ENCODE measurements at regions not wholly inside any gene's neighbourhood (a gene's known extent, or its start where the extent isn't known, plus 50 kb on each side); places are given as distances from the start of the nearest gene placed in this dataset.
"Not testable (repeated sequence)": the region's sequence is repeated elsewhere in the genome, so short reads cannot be mapped to it uniquely, and the experiment has no call there.

DNA sequence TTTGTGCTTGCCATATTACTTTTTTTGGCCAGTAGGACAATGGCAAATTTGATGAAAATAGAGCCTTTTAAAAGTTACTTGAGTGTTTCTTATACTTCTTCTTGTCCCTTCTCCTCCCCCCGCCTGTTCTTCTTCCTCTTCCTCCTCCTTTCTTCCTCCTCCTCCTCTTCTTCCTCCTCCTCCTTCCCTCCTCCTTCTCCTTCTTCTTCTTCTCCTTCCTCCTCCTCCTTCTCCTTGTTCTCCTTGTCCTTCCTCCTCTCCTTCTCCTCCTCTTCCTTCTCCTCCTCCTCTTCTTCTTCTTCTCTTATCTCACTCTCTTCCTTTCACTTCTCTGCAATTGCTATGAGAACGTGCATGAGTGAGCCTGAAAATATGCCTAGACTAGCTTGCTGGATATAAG, 466.2 kb upstream of the NR5A2 start:
- DNase-seq = no peak

DNA sequence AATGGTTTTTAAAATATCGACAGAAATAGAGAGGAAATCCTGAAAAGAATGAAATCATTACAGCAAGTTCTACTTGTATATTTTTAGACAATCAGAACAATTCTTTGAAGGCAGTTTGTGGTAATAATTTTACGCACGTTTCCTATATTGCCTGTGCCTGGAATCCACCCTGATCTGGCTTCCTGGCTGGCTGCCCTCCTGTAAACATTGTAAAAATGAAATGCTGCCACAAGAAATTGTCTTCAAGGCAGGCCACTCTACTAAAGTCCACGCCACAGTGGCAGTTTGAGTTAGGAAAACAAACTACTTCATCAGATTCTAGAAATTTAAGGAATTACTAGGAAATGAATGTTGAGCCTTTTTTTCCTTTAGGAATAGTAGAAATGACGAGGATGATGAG, 454.5 kb upstream of the NR5A2 start:
- DNase-seq = no peak

DNA sequence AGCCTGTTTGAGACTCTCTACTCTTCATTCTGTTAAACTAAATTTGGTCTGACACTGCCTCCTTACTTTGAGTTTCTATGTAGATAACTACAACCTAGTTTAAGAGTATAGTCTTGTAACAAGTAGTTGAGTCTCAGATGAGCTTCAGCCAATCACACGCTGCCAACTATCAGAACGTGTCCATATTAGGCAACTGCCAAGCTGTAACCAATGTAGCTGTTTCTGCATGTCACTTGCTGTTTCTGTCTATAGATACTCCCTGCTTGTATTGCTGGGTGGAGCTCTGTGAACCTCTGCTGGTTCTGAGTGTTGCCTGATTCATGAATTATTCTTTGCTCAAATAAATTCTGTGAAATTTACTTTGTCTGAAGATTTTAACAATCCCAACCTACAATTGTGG, 452.6 kb upstream of the NR5A2 start:
- no peak for DNase-seq

DNA sequence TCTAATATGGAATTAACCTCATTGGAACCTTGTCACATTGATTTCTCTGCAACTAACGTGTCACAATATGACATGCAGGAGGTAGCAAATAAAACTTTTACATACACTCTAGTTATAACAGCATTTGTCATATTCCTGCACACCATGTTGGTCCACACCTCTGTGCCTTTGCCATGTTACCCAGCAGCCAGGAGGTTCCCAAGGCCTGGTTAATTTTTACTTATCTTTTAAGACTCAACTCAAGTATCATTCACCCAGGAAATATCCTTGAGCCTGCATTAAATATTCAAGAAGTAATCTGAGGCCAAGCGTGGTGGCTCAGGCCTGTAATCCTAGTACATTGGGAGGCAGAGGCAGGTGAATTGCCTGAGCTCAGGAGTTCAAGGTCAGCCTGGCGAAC, 447.2 kb upstream of the NR5A2 start:
- no peak for DNase-seq

DNA sequence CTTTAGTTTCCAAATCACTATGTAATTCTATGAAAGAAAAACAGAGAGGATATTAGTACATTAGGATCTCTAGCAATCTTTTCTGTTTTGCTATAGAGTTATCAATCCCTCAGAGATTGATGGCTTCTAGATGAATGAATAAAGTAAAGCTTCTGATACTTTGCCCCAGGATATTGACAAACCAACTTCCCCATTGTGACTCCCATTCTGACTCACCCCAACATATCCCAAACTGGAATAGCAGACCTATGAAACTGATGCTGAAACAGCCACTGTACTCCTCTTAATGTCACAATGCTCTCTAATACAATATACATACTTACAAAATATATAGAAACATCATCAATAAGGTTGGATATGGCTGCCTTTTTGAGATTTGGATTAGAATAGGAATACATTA, 442.1 kb upstream of the NR5A2 start:
- DNase-seq = peak; percentile 21

DNA sequence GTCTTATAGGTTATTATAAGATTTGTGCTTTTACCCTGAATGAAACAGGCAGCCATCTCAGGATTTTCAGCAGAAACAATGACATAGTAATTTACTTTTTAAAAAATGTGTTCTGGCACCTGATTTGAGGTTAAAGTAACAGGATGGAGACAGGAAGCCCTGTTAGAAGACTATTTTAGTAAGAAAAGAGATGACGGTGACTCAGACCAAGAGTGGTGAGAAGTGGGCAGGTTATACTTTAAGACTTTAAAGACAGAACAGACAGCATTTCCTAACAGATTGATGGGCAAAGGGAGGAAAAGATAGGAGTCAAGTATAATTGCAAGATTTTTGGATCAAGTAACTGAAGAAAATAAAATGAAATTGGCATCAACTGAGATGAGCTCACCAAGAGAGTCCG, 436.8 kb upstream of the NR5A2 start:
- no peak for DNase-seq

DNA sequence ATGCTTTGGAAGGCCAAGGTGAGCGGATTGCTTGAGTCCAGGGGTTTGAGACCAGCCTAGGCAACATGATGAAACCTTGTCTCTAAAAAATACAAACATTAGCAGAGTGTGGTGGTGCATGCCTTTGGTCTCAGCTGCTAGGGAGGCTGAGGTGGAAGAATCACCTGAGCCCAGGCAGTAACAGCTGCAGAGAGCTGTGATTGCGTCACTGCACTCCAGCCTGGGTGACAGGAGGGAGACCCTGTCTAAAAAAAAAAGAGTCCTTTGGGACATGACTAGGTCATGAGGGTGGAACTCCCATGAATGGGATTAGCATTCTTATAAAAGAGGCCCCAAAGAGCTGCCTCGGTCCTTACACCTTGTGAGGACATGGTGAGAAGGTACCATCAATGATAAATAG, 436.0 kb upstream of the NR5A2 start:
- DNase-seq = no peak

DNA sequence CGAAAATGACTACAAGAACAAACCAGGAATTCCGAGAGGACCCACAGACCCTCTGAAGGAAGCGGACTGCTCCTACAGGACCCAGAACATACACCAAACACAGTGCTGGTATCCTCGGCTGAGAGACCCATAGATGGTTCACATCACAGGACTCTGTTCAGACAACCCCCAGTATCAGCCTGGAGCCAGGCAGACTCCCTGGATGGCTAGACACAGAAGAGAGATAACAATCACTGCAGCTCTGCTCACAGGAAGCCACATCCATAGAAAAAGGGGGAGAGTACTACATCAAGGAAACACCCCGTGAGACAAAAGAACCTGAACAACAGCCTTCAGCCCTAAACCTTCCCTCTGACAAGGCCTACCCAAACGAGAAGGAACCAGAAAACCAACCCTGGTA, 434.0 kb upstream of the NR5A2 start:
- DNase-seq = no peak

DNA sequence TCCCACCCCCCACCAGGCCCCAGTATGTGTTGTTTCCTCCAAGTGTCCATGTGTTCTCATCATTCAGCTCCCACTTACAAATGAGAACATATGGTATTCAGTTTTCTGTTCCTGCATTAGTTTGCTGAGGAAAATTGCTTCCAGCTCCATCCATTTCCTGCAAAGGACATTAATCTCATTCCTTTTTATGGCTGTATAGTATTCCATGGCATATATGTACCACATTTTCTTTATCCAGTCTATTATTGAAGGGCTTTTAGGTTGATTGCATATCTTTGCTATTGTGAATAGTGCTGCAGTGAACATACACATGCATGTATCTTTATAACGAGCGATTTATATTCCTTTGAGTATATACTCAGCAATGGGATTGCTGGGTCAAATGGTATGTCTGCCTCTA, 431.1 kb upstream of the NR5A2 start:
- DNase-seq = not testable (repeated sequence)

DNA sequence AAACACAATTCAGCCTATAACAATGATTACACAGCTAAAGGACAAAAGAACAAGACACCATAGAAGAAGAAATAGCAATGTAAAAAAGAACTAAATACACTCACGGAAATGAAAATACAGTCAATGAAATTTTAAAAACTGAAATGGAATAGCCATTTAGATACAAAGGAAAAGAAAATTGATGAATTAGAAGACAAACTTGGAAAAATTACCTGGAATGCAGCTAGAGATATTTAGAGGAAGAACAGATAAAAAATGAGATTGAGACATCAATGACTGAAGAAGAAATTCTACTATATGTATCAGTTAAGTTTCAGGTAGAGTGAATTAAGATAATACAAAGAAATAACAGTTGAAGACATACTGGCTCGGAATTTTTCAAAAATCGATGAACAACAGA, 430.4 kb upstream of the NR5A2 start:
- DNase-seq = no peak

DNA sequence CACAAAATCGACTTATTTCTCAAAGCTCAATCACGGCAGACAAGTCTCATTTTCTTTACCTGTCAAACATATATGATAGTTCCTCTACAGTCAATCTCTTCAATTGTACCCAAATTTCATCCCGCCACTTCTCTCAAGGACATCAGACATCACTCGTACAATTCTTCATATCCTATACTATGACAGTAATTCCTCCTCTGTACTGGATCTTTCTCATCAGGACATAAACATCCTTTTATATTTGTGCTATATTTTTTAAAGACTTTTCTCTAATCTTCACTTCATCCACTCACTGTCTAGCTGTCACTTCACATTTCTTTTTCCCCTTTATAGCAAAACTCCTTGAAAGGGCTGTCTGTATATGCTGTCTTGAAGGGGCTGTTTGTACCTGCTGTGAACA, 419.1 kb upstream of the NR5A2 start:
- DNase-seq = no peak

DNA sequence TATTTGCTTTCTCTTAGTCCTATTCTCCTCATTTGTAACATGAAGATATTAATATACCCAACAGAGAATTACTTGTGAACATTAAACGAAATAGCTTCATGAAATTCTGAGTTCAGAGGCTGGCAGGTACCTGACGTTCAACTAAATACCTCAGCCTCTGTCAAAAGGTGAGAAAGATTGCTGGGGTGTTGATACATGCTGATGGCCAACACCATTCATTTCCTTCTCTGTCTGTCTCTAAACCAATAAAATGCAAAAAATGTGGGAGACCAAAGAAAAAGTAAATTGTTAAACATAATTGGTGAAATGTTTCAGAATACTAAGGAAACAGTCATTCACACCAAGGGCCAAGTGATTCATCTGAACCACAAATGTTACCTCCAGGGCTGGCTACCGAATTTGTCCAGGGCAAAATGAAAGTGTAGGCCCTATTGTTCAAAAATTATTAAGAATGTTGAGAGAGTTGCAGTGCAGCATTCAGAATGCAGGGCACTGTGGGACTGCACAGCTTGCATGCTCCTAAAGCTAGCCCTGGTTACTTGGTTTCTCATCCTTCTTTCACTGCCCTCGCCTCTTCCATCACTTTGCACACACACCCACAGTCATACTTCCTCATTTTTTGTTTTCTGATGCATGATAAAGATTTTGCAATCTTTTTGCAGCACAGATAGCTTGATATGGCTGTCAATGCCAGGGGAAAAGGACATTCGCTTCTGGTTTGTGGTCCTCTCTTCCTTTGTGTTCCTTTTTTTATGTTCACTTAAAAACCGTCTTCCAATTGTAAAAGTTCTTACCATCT, 414.3 kb upstream of the NR5A2 start:
- peak; percentile 93 for DNase-seq

DNA sequence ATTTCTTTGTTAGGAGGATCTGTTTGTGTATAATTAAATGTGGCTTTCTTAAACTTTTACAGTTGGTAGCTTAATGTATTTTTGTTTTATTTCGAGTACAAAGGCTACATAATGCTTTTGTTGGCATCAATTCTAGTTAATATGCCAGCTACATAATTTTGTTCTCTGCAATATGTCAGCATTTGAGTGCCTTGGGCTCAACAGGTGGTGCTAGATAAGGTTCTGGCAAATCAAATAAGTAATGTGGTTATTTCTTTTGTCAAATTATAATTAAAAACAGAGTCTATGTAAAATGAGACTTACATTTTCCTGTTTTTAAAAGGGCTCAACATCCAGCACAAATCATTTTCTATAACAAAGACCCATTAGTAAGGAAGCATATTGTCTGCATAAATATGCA, 410.6 kb upstream of the NR5A2 start:
- DNase-seq = no peak

DNA sequence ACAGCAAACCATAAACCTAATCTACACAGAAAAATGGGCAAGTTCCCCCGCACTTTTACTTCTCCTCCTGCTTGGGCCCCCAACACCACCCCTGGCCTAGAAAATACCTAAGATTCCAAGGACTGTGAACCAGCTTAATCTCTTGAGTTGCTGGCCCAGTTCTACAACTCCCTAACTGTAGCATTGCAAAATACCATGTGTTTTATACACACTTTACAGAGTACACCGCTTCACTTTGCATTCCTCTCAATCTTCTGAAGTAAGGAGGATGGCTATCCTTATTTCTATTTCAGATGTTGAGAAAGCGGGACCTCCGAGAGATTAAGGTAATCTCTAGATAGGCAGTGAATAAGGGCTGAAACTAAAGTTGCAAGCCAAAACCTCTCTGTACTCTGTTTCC, 408.3 kb upstream of the NR5A2 start:
- DNase-seq = no peak

DNA sequence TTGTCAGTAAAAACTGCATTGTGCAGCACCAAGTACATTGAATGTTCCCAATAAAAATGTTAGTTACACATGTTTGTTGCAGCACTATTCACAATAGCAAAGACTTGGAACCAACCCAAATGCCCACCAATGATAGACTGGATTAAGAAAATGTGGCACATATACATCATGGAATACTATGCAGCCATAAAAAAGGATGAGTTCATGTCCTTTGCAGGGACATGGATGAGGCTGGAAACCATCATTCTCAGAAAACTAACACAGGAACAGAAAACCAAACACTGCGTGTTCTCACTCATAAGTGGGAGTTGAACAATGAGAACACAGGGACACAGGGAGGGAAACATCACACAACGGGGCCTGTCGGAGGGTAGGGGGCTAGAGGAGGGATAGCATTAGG, 401.3 kb upstream of the NR5A2 start:
- not testable (repeated sequence) for DNase-seq

DNA sequence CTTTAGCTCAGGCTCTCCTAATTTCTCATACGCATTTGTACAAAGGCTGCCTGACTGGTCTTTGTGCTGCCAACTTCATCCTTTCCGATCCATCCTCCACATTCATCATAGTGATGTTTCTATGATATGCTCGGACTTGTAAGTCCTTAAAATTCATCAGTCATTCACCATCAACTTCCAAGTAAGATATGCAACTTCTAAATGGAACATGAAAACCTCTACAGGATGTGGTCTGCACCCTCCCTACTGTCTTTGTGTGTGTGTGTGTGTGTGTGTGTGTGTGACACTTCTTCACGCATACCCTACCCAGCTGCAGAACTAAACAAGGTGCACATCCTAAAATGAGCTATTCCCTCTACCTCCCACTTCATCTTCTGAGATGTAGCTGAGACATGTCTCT, 397.9 kb upstream of the NR5A2 start:
- DNase-seq = no peak

DNA sequence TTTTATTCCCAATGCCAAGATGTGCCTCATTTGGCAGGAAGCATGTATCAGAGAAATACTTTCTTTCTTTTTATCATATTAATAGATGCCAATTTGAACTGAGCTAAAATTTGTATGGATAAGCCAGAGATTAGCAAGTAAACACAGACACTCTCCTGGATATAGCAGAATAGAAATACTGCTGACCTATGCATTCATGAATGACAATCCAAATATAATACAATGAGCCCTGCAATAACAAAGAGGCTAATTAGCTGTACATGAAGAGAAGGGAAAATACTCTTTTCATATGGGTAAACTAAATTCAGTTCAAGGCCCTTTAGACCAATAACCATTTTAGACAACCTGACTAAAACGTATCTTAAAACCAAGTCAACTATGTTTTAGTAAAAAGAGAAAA, 388.1 kb upstream of the NR5A2 start:
- DNase-seq = no peak

DNA sequence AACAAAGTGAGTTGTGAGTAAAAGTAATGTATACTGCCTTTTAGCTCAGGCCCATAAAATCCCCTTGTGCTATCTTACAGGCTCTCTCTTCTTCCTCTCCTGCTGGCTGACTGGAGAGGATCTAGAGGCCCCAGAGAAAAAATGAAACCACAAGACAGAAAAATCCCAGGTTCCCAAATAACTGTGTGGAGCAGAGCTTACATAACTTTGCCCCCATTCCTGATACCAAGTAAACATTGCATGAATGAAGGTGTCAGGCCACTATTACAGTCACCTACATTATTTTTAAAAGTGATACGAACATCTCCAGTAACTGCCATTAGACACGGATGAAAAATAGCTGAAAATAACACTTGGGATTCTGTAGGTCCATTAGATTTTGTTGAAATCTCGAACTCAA, 386.0 kb upstream of the NR5A2 start:
- DNase-seq = no peak

DNA sequence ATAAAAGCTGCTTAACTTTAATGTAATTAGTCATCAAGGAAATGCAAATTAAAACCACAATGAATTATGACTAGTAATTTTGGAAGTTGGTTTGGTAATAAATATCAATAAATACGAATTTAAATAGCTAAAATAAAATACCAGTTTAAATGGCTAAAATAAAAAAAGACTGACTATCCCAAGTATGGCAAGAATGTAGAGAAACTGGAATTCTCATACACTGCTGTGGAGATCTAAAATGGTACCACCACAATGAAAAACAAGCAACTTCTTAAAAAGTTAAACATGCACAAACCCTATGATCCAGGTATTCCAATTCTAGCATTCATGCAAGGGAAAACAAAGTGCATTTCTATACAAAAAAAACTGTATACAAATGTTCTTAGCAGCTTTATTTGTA, 382.6 kb upstream of the NR5A2 start:
- DNase-seq = no peak

DNA sequence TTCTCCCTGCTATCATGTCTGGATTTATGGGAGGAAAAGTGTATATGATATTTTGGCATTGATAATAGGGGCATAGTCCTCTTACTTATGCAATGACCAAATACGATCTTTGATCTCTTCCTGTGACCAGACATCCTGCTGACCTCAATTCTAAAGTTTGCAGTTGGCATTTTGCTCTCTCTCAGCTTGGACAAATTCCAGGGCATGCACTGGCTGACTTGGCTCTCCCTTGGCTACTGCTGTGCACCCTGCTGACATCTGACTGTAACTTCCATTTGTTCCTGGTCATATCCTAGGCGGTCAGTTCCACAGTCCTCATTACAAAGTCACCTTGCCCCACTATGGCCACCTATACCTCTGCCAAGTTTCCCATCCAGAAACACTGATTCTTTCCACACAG, 380.7 kb upstream of the NR5A2 start:
- no peak for DNase-seq

DNA sequence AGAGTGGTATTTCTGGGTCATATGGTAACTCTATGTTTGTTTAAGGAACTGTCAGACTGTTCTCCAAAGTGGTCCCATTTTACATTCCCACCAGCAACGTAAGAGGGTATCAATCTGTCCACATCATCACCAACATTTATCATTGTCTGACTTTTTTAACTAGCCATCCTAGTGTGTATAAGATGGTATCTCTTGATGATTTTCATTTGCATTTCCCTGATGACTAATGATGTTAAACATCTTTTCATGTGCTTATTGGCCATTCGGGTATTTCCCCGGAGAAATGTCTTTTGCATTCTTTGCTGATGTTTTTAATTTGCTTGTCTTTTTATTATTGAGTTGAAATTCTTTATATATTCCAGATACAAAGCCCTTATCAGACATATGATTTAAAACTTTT, 370.1 kb upstream of the NR5A2 start:
- no peak for DNase-seq

DNA sequence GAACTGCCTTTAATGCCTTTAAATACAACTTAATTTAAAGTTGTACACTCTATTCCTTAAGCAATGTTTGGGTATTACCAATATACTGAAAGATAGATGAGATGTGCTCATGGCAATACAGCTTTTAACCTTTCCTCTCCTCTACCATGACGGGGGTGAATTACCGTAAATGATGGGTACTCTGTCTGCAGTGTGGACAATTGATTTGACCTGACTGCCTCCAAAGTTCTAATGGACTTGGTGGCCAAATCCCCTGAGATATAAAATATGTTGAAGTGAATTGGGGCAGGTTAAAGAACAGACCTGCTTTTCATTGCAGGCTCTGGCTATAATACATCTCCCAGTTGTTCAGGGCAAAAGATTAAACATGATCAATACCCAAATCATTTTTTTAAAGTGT, 367.4 kb upstream of the NR5A2 start:
- DNase-seq = no peak

DNA sequence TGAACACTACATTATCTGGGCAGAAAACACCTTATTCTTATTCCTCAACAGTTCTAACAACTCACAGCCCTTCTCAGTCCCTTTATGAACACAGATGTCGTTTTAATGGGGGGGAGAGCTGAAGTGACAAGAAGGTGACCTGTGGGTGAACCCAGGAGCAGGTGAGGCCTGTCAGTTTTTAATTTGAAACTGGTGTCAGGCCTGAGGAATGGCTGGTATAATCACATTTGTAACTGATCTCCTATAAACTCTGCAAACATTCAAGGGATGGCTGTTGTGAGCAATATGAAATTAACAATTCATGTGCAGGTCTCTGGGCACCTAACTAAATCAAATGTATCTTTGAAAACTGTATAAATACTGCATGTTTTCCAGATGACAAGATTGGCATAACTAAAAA, 362.1 kb upstream of the NR5A2 start:
- DNase-seq = no peak

DNA sequence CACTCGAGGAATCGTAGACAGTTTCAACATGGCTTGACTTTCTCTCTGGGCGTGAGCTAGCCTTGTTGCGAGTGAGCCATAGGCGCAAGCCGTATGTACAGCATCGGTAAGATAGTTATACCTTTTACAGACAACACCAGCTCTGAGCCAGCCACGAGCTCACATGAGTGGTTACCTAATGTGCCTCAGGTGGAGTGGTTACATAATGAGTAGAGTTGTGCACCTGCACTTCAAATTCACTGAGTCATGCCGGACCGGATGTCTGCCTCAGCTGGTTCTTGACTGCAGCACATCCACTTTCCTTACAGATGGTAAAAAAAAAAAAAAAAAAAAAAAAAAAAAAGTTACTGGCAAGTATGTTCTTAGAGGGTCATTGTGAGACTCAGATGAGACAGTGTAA, 360.4 kb upstream of the NR5A2 start:
- no peak for DNase-seq

DNA sequence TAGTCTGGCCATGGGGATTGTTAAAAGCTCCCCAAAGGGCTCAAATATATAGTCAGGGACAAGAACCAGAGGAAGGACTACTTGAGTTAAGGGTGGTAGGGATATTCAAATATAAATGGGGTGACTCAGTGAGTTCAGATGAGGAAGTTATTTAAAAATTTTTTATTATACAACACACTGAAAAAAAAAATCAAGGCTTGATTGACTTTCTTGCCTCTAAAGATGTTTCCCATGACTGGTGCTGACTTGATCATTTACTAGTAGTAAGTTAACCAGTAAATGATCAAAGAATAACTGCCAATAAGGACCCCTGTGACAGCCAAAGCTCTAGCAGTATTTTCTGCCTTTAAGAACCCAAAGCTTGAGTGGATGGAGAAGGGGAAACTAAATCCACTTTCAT, 357.6 kb upstream of the NR5A2 start:
- no peak for DNase-seq

DNA sequence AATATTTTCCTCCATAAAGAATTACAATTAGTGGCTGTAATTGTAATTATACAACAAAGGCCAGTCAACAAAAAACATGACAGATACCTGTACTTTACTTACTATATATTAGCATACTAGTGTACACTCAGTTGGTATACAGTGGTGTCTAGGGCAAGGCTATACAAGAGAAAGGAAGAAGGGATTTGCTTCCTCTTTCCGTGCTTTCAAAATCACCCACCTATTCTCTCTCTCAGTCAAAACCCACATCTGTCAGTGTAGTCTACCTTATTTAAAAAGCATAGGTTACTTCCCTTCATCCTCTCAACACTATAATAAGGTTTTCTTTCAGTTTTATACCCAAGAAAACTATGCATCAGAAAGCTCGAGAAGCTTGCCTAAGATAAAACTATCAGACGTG, 355.8 kb upstream of the NR5A2 start:
- no peak for DNase-seq

Measured in MV-4-11 (cell line).